ENCODE measurements at regions not wholly inside any gene's neighbourhood (a gene's known extent, or its start where the extent isn't known, plus 50 kb on each side); places are given as distances from the start of the nearest gene placed in this dataset.
A peak's percentile ranks its signal among the peaks of the same experiment; 100 is the strongest.
"Not testable (repeated sequence)": the region's sequence is repeated elsewhere in the genome, so short reads cannot be mapped to it uniquely, and the experiment has no call there.

- no peak for DNase-seq
These were observed 350.8 kb upstream of the C2CD4B start for GRCh38 chr15:62515696-62516395.

GRCh38 chr15:62517541-62517940, 352.5 kb upstream of the C2CD4B start:
- no peak for DNase-seq

- not testable (repeated sequence) for DNase-seq
These were observed 353.6 kb upstream of the C2CD4B start for GRCh38 chr15:62518666-62519065.

- no peak for DNase-seq
These were observed 354.8 kb upstream of the C2CD4B start for GRCh38 chr15:62519900-62520299.

- no peak for DNase-seq
These were observed 355.8 kb upstream of the C2CD4B start for GRCh38 chr15:62520887-62521286.

GRCh38 chr15:62521396-62521795, 356.3 kb upstream of the C2CD4B start:
- DNase-seq, result no peak

GRCh38 chr15:62524848-62525247, 359.8 kb upstream of the C2CD4B start:
- no peak for DNase-seq

GRCh38 chr15:62527387-62527786, 362.3 kb upstream of the C2CD4B start:
- no peak for DNase-seq

GRCh38 chr15:62528505-62528904, 363.4 kb upstream of the C2CD4B start:
- DNase-seq, result no peak

GRCh38 chr15:62532367-62532766, 367.3 kb upstream of the C2CD4B start:
- no peak for DNase-seq

GRCh38 chr15:62533687-62534086, 368.6 kb upstream of the C2CD4B start:
- no peak for DNase-seq

GRCh38 chr15:62534996-62535395, 369.9 kb upstream of the C2CD4B start:
- no peak for DNase-seq

- no peak for DNase-seq
These were observed 374.2 kb upstream of the C2CD4B start for GRCh38 chr15:62539236-62539635.

- DNase-seq, result no peak
These were observed 376.2 kb upstream of the C2CD4B start for GRCh38 chr15:62541250-62541649.

- no peak for DNase-seq
These were observed 376.8 kb upstream of the C2CD4B start for GRCh38 chr15:62541846-62542245.

- DNase-seq, result no peak
These were observed 379.4 kb upstream of the C2CD4B start for GRCh38 chr15:62544446-62544845.

- DNase-seq, result peak; percentile 91
These were observed 380.6 kb upstream of the C2CD4B start for GRCh38 chr15:62545467-62546227.

- no peak for DNase-seq
These were observed 381.5 kb upstream of the C2CD4B start for GRCh38 chr15:62546628-62547027.

- no peak for DNase-seq
These were observed 382.5 kb upstream of the C2CD4B start for GRCh38 chr15:62547584-62547983.

- DNase-seq, result no peak
These were observed 384.4 kb upstream of the C2CD4B start for GRCh38 chr15:62549345-62549970.

GRCh38 chr15:62550106-62550505, 385.0 kb upstream of the C2CD4B start:
- no peak for DNase-seq

GRCh38 chr15:62552444-62552843, 387.4 kb upstream of the C2CD4B start:
- DNase-seq, result no peak

- DNase-seq, result no peak
These were observed 389.0 kb upstream of the C2CD4B start for GRCh38 chr15:62553911-62554563.

All from NCI-H1048 (cell line).